ENCODE measurements at regions not wholly inside any gene's neighbourhood (a gene's known extent, or its start where the extent isn't known, plus 50 kb on each side); places are given as distances from the start of the nearest gene placed in this dataset.

DNA sequence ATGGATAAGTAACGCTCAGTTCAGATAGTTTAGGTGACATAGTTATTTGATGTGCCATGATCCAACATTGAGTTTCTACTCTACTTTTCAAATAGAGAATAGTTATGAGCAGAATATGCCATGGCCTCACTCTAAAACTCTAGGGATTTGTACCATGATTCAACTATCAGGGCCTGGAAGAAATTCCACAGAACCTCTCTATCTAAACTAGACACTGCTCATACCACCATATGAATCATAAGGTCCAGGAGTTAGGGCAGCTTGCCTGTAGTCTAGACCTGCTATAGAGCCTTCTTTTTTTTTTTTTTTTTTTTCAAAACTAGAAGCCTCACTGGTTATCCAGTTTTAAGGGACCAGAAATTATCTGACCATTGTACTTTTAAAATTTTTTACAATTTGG, 571.8 kb upstream of the IMPG1 start:
- H3K36me3 ChIP-seq (ENCODE audit: low read depth, missing control alignments), result no peaks in the 10 kb centered on the region
- WGBS, 2 donors, result 88 to 93% methylated on average over 1 of the region's 1 CpG
- DNase-seq, result no peak

DNA sequence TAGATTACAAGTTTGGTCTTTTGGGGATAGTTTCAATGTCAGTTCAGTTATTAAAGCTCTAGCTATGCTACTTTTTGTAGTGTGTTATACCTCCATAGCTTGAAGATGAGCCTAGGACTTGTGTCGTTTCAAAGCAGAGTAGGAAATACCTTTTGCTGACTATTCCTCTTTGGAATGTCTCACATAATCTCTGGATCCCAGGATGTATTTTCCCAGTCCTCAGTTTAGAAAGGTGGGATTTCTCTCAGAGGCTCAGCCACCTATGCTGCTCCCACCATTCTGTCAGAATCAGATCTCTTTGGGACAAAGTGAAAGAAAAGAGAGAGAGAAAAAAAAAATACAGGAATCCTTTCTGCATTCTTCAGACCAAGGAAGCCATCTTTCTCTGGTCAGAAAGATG, 567.5 kb upstream of the IMPG1 start:
- no peak for TF ChIP-seq POLR2A (IDR thresholded peaks at IDR 0.05)
- TF ChIP-seq CTCF (IDR thresholded peaks at IDR 0.05), result no peak
- Histone ChIP-seq H3K27me3 (no peaks in the 10 kb centered on the region), H3K27ac (no peak overlapping the region), H3K4me3 (no peak overlapping the region), H3K9me3 (no peaks in the 10 kb centered on the region), H3K36me3 (ENCODE audit: low read depth, missing control alignments) (no peaks in the 10 kb centered on the region), H3K4me1 (no peaks in the 10 kb centered on the region)
- no peak for DNase-seq
- WGBS, 2 donors, result 81 to 94% methylated on average over 1 of the region's 1 CpG
- intact Hi-C loops (cut with DNase I; ENCODE audit: low total_unique reads), result no loop called here

More for the DNA sequence above, 571.8 kb upstream of the IMPG1 start:
- Histone ChIP-seq H3K4me3 (no peak overlapping the region), H3K27ac (no peak overlapping the region), H3K9me3 (no peaks in the 10 kb centered on the region), H3K27me3 (no peaks in the 10 kb centered on the region), H3K4me1 (no peaks in the 10 kb centered on the region)
- TF ChIP-seq CTCF (IDR thresholded peaks at IDR 0.05) (no peak), POLR2A (IDR thresholded peaks at IDR 0.05) (no peak)
- intact Hi-C loops (cut with DNase I; ENCODE audit: low total_unique reads), result no loop called here

- Histone ChIP-seq H3K9me3 (no peaks in the 10 kb centered on the region), H3K27me3 (no peaks in the 10 kb centered on the region), H3K27ac (no peak overlapping the region), H3K4me1 (no peaks in the 10 kb centered on the region), H3K4me3 (no peak overlapping the region), H3K36me3 (ENCODE audit: low read depth, missing control alignments) (no peaks in the 10 kb centered on the region)
- no peak for DNase-seq
- intact Hi-C loops (cut with DNase I; ENCODE audit: low total_unique reads), result no loop called here
- TF ChIP-seq CTCF (IDR thresholded peaks at IDR 0.05) (no peak), POLR2A (IDR thresholded peaks at IDR 0.05) (no peak)
Observed at GRCh38 chr6:76634695-76635094, 562.2 kb upstream of the IMPG1 start.

DNA sequence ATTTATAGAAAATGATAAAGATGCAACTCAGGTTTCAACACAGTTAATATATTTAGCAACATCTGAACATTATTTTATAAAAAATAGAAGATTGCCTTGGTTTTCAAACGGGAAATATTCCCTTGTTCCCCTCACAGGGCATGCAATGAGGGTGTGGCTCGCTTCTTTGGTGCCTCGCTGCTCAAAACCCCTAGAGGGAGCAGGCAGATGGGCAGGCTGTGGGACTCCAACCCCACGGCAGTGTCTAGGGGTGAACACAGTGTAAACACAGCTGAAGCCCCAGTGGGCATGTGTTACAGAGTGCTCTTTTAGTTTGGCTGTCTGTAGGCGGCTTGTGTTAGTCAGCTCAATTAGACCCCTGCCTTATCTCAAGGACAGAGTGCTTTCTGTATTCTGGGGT, 560.8 kb upstream of the IMPG1 start:
- no peaks in the 10 kb centered on the region for H3K27me3 ChIP-seq
- no peak overlapping the region for H3K27ac ChIP-seq
- H3K4me1 ChIP-seq, result no peaks in the 10 kb centered on the region
- TF ChIP-seq POLR2A (IDR thresholded peaks at IDR 0.05) (no peak), CTCF (IDR thresholded peaks at IDR 0.05) (no peak)
- H3K4me3 ChIP-seq, result no peak overlapping the region
- 20 to 40% methylated on average over 5 of the region's 5 CpGs for WGBS, 2 donors
- H3K9me3 ChIP-seq, result no peaks in the 10 kb centered on the region
- intact Hi-C loops (cut with DNase I; ENCODE audit: low total_unique reads), result no loop called here
- no peak for DNase-seq
- H3K36me3 ChIP-seq (ENCODE audit: low read depth, missing control alignments), result no peaks in the 10 kb centered on the region

DNA sequence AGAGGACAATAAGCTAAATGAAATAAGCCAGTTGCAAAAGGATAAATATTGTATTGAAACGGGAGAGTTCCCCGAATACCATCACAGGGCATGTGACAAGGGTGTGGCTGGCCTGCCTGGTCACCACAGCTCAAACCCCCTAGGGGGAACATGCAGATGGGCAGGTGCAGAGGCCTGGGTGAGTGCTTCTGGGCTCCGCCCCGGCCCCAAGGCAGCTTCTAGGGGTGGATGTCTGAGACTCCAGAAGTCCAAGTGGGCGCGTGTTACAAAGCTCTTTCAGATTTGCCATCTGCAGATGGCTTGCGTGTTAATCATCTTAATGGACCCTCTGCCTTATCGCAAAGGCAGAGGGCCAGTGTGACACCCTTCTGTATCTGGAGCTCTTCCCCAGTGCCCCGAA, 559.2 kb upstream of the IMPG1 start:
- no peak overlapping the region for H3K4me3 ChIP-seq
- H3K9me3 ChIP-seq, result no peaks in the 10 kb centered on the region
- H3K36me3 ChIP-seq (ENCODE audit: low read depth, missing control alignments), result no peaks in the 10 kb centered on the region
- H3K27me3 ChIP-seq, result no peaks in the 10 kb centered on the region
- WGBS, 2 donors, result 75 to 87% methylated on average over 7 to 9 of the region's 9 CpGs
- intact Hi-C loops (cut with DNase I; ENCODE audit: low total_unique reads), result no loop called here
- no peak for DNase-seq
- TF ChIP-seq POLR2A (IDR thresholded peaks at IDR 0.05) (no peak), CTCF (IDR thresholded peaks at IDR 0.05) (no peak)
- no peak overlapping the region for H3K27ac ChIP-seq
- H3K4me1 ChIP-seq, result no peaks in the 10 kb centered on the region
